ENCODE measurements at regions not wholly inside any gene's neighbourhood (a gene's known extent, or its start where the extent isn't known, plus 50 kb on each side); places are given as distances from the start of the nearest gene placed in this dataset.

DNA sequence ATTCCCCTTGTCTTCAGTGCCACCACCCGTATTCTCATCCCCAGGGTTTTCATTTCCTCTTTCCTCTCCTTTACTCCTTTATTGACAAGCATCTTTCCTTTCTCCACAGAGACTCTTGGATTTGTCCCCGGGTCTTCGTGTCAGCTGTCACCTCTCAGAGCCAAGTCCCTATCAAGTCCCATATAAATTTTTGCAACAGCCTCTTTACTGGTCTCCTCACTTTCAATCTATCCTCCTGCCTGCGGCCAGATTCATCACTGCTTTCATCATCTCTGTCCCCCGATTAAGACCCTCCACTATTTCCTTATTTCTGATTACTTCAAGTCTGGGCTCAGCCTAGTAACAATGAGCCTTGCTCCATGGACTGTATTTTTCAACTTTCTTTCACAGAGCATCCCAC lies 113.8 kb downstream of the CTAGE1 start:
- WGBS (ENCODE audit: extremely low coverage, insufficient coverage, low lambda C conversion rate), result no CpG with 5 or more reads among the region's 5 CpGs
- H3K56ac ChIP-seq (ENCODE audit: low read length), result no peak overlapping the region

DNA sequence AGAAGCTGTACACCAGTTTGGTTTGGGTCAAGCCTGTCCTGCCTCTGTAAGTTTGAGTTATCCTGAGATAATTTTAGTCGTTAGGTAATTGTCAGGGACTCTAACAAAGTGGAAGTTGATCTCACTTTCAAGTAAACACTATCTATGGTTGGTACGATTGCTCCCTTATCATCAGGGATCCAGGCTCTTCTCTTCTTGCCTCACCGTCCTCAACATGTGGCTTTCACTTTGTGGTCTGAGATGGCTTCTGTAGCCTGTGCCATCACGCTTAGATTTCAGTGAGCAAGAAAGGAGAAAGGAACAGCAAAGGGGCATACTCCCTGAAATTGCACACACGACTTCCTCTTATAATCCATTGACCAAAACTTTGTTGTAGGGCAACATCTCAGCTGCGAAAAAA lies 115.6 kb downstream of the CTAGE1 start:
- Histone ChIP-seq H3K27me3 (ENCODE audit: insufficient read depth, low read length, poor library complexity) (no peaks in the 10 kb centered on the region), H2BK15ac (replicated peaks; ENCODE audit: low read depth) (no peak overlapping the region), H3K23ac (ENCODE audit: low read length) (no peak overlapping the region), H3K4me2 (ENCODE audit: low read length) (no peak overlapping the region), H3K79me2 (ENCODE audit: control insufficient read depth, insufficient read depth, low read length) (no peaks in the 10 kb centered on the region), H2BK120ac (ENCODE audit: low read depth, low read length) (no peak overlapping the region), H3K4me1 (ENCODE audit: control insufficient read depth, low read depth, low read length) (no peaks in the 10 kb centered on the region), H3K9ac (ENCODE audit: low read length) (no peak overlapping the region), H3K4me3 (ENCODE audit: low read length) (no peak overlapping the region), H3K79me1 (ENCODE audit: low read length) (no peaks in the 10 kb centered on the region), H3K27ac (ENCODE audit: low read depth, low read length) (no peak overlapping the region), H3K56ac (ENCODE audit: low read length) (no peak overlapping the region), H3K4ac (ENCODE audit: low read depth, low read length) (no peak overlapping the region), H4K5ac (ENCODE audit: low read length) (no peak overlapping the region), H2BK5ac (ENCODE audit: low read length) (no peak overlapping the region), H3K36me3 (ENCODE audit: control insufficient read depth, insufficient read depth, low read length) (no peaks in the 10 kb centered on the region), H3K18ac (ENCODE audit: low read length) (no peak overlapping the region), H4K8ac (ENCODE audit: low read depth, low read length) (no peak overlapping the region), H2AK5ac (ENCODE audit: low read length) (no peak overlapping the region)
- DNase-seq, result no peak
- no CpG with 5 or more reads among the region's 6 CpGs for WGBS (ENCODE audit: extremely low coverage, insufficient coverage, low lambda C conversion rate)

More for the DNA sequence above, 113.8 kb downstream of the CTAGE1 start:
- Histone ChIP-seq H2BK120ac (ENCODE audit: low read depth, low read length) (no peak overlapping the region), H4K8ac (ENCODE audit: low read depth, low read length) (no peak overlapping the region), H4K5ac (ENCODE audit: low read length) (no peak overlapping the region), H3K4me3 (ENCODE audit: low read length) (no peak overlapping the region), H3K27ac (ENCODE audit: low read depth, low read length) (no peak overlapping the region), H2AK5ac (ENCODE audit: low read length) (no peak overlapping the region), H3K4me2 (ENCODE audit: low read length) (no peak overlapping the region), H3K23ac (ENCODE audit: low read length) (no peak overlapping the region), H3K79me1 (ENCODE audit: low read length) (no peaks in the 10 kb centered on the region), H3K4ac (ENCODE audit: low read depth, low read length) (no peak overlapping the region), H3K18ac (ENCODE audit: low read length) (no peak overlapping the region), H3K79me2 (ENCODE audit: control insufficient read depth, insufficient read depth, low read length) (no peaks in the 10 kb centered on the region), H2BK15ac (replicated peaks; ENCODE audit: low read depth) (no peak overlapping the region), H3K36me3 (ENCODE audit: control insufficient read depth, insufficient read depth, low read length) (no peaks in the 10 kb centered on the region), H3K27me3 (ENCODE audit: insufficient read depth, low read length, poor library complexity) (no peaks in the 10 kb centered on the region), H3K4me1 (ENCODE audit: control insufficient read depth, low read depth, low read length) (no peaks in the 10 kb centered on the region), H2BK5ac (ENCODE audit: low read length) (no peak overlapping the region), H3K9ac (ENCODE audit: low read length) (no peak overlapping the region)
- DNase-seq, result no peak

DNA sequence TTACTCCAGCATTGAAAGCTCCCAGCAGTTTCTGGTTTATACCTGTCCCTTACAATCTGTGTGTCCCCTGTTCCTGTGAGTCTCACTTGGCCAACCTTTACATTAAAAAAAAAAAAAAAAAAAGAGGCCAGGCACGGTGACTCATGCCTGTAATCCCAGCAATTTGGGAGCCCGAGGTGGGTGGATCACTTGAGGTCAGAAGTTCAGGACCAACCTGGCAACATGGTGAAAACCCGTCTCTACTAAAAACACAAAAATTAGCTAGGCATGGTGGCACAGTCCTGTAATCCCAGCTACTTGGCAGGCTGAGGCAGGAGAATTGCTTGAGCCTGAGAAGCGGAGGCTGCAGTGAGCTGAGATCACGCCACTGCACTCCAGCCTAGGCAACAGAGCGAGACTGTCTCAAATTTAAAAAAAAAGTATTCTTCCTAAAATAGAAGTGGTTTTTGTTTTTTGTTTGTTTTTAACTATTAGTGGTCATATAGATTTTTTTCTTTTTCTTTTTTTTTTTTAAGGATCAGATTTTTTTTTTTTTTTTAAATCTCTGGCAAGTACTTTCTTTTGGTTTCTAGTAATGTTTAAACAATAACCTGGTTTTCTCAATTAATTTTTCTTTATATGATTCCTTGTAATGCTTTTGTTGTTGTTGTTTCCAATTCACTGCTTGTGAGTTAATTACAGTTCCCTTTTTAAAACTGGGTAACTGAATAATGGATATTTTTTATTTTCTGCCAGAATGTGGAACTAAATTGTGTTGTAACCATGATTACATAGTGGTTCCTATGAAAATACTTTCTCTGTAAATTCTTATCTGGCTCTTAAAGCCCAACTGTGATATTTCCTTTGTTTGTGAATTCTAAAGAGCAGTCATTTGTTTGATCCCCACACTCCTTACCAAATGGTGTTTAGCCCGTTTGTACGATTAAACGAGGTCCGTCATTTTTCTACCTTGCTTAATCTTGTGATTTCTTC lies 116.8 kb downstream of the CTAGE1 start:
- H3K56ac ChIP-seq (ENCODE audit: low read length), result no peak overlapping the region
- no peak overlapping the region for H3K18ac ChIP-seq (ENCODE audit: low read length)
- H3K27me3 ChIP-seq (ENCODE audit: insufficient read depth, low read length, poor library complexity), result no peaks in the 10 kb centered on the region
- no peaks in the 10 kb centered on the region for H3K4me1 ChIP-seq (ENCODE audit: control insufficient read depth, low read depth, low read length)
- H3K27ac ChIP-seq (ENCODE audit: low read depth, low read length), result no peak overlapping the region
- no peak overlapping the region for H2AK5ac ChIP-seq (ENCODE audit: low read length)
- no peak overlapping the region for H2BK5ac ChIP-seq (ENCODE audit: low read length)
- no peak overlapping the region for H2BK15ac ChIP-seq (replicated peaks; ENCODE audit: low read depth)
- H4K5ac ChIP-seq (ENCODE audit: low read length), result no peak overlapping the region
- no peak overlapping the region for H3K4me2 ChIP-seq (ENCODE audit: low read length)
- H3K4ac ChIP-seq (ENCODE audit: low read depth, low read length), result no peak overlapping the region
- no peak overlapping the region for H4K8ac ChIP-seq (ENCODE audit: low read depth, low read length)
- H3K79me1 ChIP-seq (ENCODE audit: low read length), result no peaks in the 10 kb centered on the region
- no peaks in the 10 kb centered on the region for H3K79me2 ChIP-seq (ENCODE audit: control insufficient read depth, insufficient read depth, low read length)
- peak; percentile 27 for DNase-seq
- H3K4me3 ChIP-seq (ENCODE audit: low read length), result no peak overlapping the region
- H2BK120ac ChIP-seq (ENCODE audit: low read depth, low read length), result no peak overlapping the region
- no peak overlapping the region for H3K23ac ChIP-seq (ENCODE audit: low read length)
- H3K36me3 ChIP-seq (ENCODE audit: control insufficient read depth, insufficient read depth, low read length), result no peaks in the 10 kb centered on the region
- no peak overlapping the region for H3K9ac ChIP-seq (ENCODE audit: low read length)
- no CpG with 5 or more reads among the region's 10 CpGs for WGBS (ENCODE audit: extremely low coverage, insufficient coverage, low lambda C conversion rate)

DNA sequence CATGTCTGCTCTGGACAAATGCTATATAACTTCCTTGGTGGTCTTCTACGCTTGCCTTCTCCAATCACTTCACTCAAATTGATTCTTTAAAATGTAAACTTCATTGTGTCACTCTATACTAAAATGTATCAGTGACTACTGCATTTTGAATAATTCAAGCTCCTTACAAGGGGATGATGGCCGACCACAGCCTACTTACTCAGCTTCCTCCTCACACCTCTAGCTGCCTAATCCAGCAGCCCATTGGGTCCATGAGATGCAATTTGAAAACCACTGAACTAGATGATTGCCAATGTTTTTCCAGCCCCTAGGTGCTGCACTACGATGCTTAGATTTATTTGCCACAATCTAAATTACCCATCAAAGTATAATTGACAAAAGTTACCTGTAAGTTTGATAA lies 120.7 kb downstream of the CTAGE1 start:
- no peak overlapping the region for H3K4me3 ChIP-seq (ENCODE audit: low read length)
- H3K79me1 ChIP-seq (ENCODE audit: low read length), result no peaks in the 10 kb centered on the region
- no peaks in the 10 kb centered on the region for H3K4me1 ChIP-seq (ENCODE audit: control insufficient read depth, low read depth, low read length)
- H3K4me2 ChIP-seq (ENCODE audit: low read length), result no peak overlapping the region
- no peaks in the 10 kb centered on the region for H3K27me3 ChIP-seq (ENCODE audit: insufficient read depth, low read length, poor library complexity)
- H3K56ac ChIP-seq (ENCODE audit: low read length), result no peak overlapping the region
- H3K36me3 ChIP-seq (ENCODE audit: control insufficient read depth, insufficient read depth, low read length), result no peaks in the 10 kb centered on the region
- no peaks in the 10 kb centered on the region for H3K79me2 ChIP-seq (ENCODE audit: control insufficient read depth, insufficient read depth, low read length)
- DNase-seq, result no peak
- no peak overlapping the region for H4K5ac ChIP-seq (ENCODE audit: low read length)
- H3K18ac ChIP-seq (ENCODE audit: low read length), result no peak overlapping the region
- H4K8ac ChIP-seq (ENCODE audit: low read depth, low read length), result no peak overlapping the region
- H3K4ac ChIP-seq (ENCODE audit: low read depth, low read length), result no peak overlapping the region
- H2BK120ac ChIP-seq (ENCODE audit: low read depth, low read length), result no peak overlapping the region
- H3K27ac ChIP-seq (ENCODE audit: low read depth, low read length), result no peak overlapping the region
- no peak overlapping the region for H2AK5ac ChIP-seq (ENCODE audit: low read length)
- H2BK5ac ChIP-seq (ENCODE audit: low read length), result no peak overlapping the region
- no peak overlapping the region for H3K9ac ChIP-seq (ENCODE audit: low read length)
- H2BK15ac ChIP-seq (replicated peaks; ENCODE audit: low read depth), result no peak overlapping the region
- H3K23ac ChIP-seq (ENCODE audit: low read length), result no peak overlapping the region
- WGBS (ENCODE audit: extremely low coverage, insufficient coverage, low lambda C conversion rate), result no CpG with 5 or more reads among the region's 3 CpGs

DNA sequence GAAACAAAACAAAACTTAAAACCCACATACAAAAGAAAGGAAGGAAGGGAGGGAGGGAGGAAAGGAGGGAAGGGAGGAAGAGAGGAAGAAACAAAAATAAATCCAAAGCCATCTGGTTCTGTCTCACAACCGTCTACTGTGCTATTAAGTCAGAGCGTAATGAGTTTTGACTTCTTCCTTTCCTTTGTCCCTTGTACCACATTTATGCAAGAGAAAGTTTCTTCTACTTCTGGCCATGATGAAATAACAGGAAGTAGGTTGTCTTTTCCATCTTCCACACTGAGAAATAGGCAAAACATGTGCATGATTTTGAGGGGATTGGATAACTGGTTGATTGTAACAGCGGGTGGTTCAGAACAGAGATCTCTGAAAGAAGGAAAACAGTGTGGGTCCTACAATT lies 121.4 kb downstream of the CTAGE1 start:
- H4K8ac ChIP-seq (ENCODE audit: low read depth, low read length), result no peak overlapping the region
- H3K4me1 ChIP-seq (ENCODE audit: control insufficient read depth, low read depth, low read length), result no peaks in the 10 kb centered on the region
- H3K4ac ChIP-seq (ENCODE audit: low read depth, low read length), result no peak overlapping the region
- no peak overlapping the region for H3K4me3 ChIP-seq (ENCODE audit: low read length)
- H3K9ac ChIP-seq (ENCODE audit: low read length), result no peak overlapping the region
- no peak overlapping the region for H3K4me2 ChIP-seq (ENCODE audit: low read length)
- no peaks in the 10 kb centered on the region for H3K27me3 ChIP-seq (ENCODE audit: insufficient read depth, low read length, poor library complexity)
- no peak overlapping the region for H3K23ac ChIP-seq (ENCODE audit: low read length)
- H3K18ac ChIP-seq (ENCODE audit: low read length), result no peak overlapping the region
- no peak overlapping the region for H2BK15ac ChIP-seq (replicated peaks; ENCODE audit: low read depth)
- H2BK120ac ChIP-seq (ENCODE audit: low read depth, low read length), result no peak overlapping the region
- H3K79me2 ChIP-seq (ENCODE audit: control insufficient read depth, insufficient read depth, low read length), result no peaks in the 10 kb centered on the region
- no peaks in the 10 kb centered on the region for H3K36me3 ChIP-seq (ENCODE audit: control insufficient read depth, insufficient read depth, low read length)
- WGBS (ENCODE audit: extremely low coverage, insufficient coverage, low lambda C conversion rate), result no CpG with 5 or more reads among the region's 3 CpGs
- H3K79me1 ChIP-seq (ENCODE audit: low read length), result no peaks in the 10 kb centered on the region
- H4K5ac ChIP-seq (ENCODE audit: low read length), result no peak overlapping the region
- DNase-seq, result no peak
- no peak overlapping the region for H3K56ac ChIP-seq (ENCODE audit: low read length)
- no peak overlapping the region for H3K27ac ChIP-seq (ENCODE audit: low read depth, low read length)
- no peak overlapping the region for H2AK5ac ChIP-seq (ENCODE audit: low read length)
- no peak overlapping the region for H2BK5ac ChIP-seq (ENCODE audit: low read length)

Data from mesendoderm (in vitro differentiated cells).